HEK293 (cell line): ENCODE measurements at regions not wholly inside any gene's neighbourhood (a gene's known extent, or its start where the extent isn't known, plus 50 kb on each side); places are given as distances from the start of the nearest gene placed in this dataset.

Source experiments
- IKZF3 ChIP-seq: fragments of 450-650 bp; IDR thresholded peaks from 2 replicates; pipeline ENCODE4 v1.5.0; 2018; ENCODE audit warnings: missing biosample characterization, mild to moderate bottlenecking, missing genetic modification characterization, moderate library complexity
- PATZ1 ChIP-seq: fragments of 450-650 bp; formaldehyde crosslinking; IDR thresholded peaks from 2 replicates; pipeline ENCODE4 v1.5.1; 2016; ENCODE audit warnings: missing biosample characterization, missing genetic modification characterization
- REST ChIP-seq: fragments of 450-650 bp; formaldehyde crosslinking; IDR thresholded peaks from 2 replicates; pipeline ENCODE4 v1.5.1; 2016; ENCODE audit warnings: missing biosample characterization, missing genetic modification characterization
- ZNF274 ChIP-seq, 2 experiments: fragments of 200-500 bp in 1 of 2; fragments of 450-650 bp in 1 of 2; sonication (Bioruptor generic) in 1 of 2; formaldehyde crosslinking in 1 of 2; IDR thresholded peaks; 2 replicates each; pipeline versions ENCODE4 v1.5.1 to v1.6.1; 2014 to 2016; ENCODE audit warnings: borderline replicate concordance in 1 of 2, inconsistent platforms in 1 of 2, low read length in 1 of 2, missing biosample characterization in 1 of 2, missing genetic modification characterization in 1 of 2

- no peak for TF ChIP-seq IKZF3 (tag by site-specific recombination)
- TF ChIP-seq PATZ1 (tag by site-specific recombination), result no peak
- TF ChIP-seq ZNF274 (IDR thresholded peaks at IDR 0.05; ENCODE audit: low read length), result no peak
- no peak for TF ChIP-seq ZNF274 (tag by site-specific recombination; IDR thresholded peaks at IDR 0.05; ENCODE audit: borderline replicate concordance)
- no peak for TF ChIP-seq REST (tag by site-specific recombination)
Observed at GRCh38 chr2:167703441-167703840, 544.0 kb downstream of the STK39 start.
